Lower lobe of right lung (tissue), 2 donors: ENCODE measurements at regions not wholly inside any gene's neighbourhood (a gene's known extent, or its start where the extent isn't known, plus 50 kb on each side); places are given as distances from the start of the nearest gene placed in this dataset.

Source experiments
- ATAC-seq, 2 donors: fragments of 200-7000 bp; cut with Tn5 transposase; one replicate each; pipeline ENCODE4 v1.9.1; 2020 to 2022; ENCODE audit warnings: mild to moderate bottlenecking in 2 of 2, moderate library complexity in 2 of 2
- DNase-seq: peaks from one replicate; pipeline ENCODE4 v3.0.0-alpha.2; 2020
- H3K27ac ChIP-seq: fragments of 200-600 bp; one replicate; pipeline ENCODE4 v1.8.0; 2022
- H3K27me3 ChIP-seq: fragments of 200-600 bp; one replicate; pipeline ENCODE4 v1.8.0; 2022; ENCODE audit warnings: low read depth
- H3K36me3 ChIP-seq: fragments of 200-600 bp; one replicate; pipeline ENCODE4 v1.8.0; 2022; ENCODE audit warnings: mild to moderate bottlenecking
- H3K4me1 ChIP-seq: fragments of 200-600 bp; one replicate; pipeline ENCODE4 v1.8.0; 2022
- H3K4me3 ChIP-seq: fragments of 200-600 bp; one replicate; pipeline ENCODE4 v1.8.0; 2022; ENCODE audit warnings: mild to moderate bottlenecking
- H3K9me3 ChIP-seq: fragments of 200-600 bp; one replicate; pipeline ENCODE4 v1.8.0; 2022
- intact Hi-C: fragments of 100-400 bp; cut with DNase I; formaldehyde crosslinking; loops from one replicate; pipeline ENCODE4 v1.11.0; 2022
- TF ChIP-seq, protein P1 (sequence below): fragments of 200-600 bp; IDR thresholded peaks from one replicate; pipeline ENCODE4 v1.8.0; 2022; ENCODE audit warnings: antibody characterized with exemption, mild to moderate bottlenecking
- donor health status: DM: no; HTN: yes; CAD: no; lungs with severe emphysema.

DNA sequence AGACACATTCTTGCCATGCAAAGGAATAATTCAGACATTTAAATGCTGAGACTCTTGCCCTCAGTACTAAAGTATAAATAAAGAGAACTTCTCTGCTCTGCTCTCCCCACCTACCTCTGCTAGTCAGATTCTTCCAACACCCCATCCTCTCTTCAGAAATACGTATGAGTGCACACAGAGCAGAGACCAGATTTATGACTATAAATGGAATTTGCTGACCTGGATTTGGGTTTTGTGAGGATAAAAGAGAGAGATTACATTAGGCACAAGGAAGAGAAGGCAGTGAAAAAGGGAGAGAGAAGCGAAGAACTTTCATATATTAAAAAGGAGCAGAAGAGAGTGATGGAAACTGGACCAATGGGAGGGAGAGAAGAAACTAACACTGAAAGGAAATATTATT lies 87.6 kb upstream of the EXOC1L start:
- intact Hi-C loops, result no loop called here
- TF ChIP-seq, protein P1, sequence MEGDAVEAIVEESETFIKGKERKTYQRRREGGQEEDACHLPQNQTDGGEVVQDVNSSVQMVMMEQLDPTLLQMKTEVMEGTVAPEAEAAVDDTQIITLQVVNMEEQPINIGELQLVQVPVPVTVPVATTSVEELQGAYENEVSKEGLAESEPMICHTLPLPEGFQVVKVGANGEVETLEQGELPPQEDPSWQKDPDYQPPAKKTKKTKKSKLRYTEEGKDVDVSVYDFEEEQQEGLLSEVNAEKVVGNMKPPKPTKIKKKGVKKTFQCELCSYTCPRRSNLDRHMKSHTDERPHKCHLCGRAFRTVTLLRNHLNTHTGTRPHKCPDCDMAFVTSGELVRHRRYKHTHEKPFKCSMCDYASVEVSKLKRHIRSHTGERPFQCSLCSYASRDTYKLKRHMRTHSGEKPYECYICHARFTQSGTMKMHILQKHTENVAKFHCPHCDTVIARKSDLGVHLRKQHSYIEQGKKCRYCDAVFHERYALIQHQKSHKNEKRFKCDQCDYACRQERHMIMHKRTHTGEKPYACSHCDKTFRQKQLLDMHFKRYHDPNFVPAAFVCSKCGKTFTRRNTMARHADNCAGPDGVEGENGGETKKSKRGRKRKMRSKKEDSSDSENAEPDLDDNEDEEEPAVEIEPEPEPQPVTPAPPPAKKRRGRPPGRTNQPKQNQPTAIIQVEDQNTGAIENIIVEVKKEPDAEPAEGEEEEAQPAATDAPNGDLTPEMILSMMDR, result no peak

DNA sequence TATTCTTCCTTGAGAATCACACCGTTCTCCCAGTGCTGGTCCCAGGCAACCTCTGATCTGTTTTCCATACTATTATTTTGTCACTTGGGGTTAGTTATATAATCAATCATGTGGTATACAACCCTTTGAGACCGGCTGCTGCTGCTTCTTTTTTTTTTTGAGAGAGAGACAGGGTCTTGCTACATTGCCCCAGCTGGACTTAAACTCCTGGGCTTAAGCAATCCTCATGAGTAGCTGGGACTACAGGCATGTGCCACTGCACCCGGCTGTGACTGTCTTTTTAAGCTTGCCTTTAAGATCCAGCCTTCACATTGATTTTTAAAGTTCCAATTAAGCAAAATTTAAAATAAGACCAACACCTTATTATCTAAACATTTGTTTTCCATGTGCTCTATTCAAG lies 86.7 kb upstream of the EXOC1L start:
- Histone ChIP-seq H3K4me1 (no peaks in the 10 kb centered on the region), H3K27me3 (no peaks in the 10 kb centered on the region)

More for the DNA sequence above, 87.6 kb upstream of the EXOC1L start:
- H3K27ac ChIP-seq, result no peak overlapping the region
- H3K27me3 ChIP-seq, result no peaks in the 10 kb centered on the region
- no peak for DNase-seq
- H3K4me3 ChIP-seq, result no peak overlapping the region
- no peaks in the 10 kb centered on the region for H3K4me1 ChIP-seq
- no peaks in the 10 kb centered on the region for H3K36me3 ChIP-seq
- no peaks in the 10 kb centered on the region for H3K9me3 ChIP-seq
- ATAC-seq, result no peak

DNA sequence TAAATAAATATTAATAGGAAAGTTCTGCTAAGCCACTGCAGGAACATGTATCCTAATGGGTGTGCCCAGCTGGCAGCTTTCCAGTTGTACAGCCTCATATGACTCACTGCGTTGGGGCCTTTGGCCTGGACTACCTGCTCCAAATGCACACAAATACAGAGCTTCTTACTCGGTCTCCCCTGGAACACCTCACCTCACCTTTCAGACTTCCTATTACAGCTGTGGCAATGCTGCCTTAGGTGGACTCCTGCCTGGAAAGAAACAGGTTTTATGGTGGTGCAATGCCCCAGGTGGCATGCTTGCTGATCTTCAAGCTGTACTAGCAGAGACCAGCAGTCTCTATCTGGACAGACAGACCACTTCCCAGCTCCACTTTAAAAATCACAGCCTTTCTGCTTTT lies 85.7 kb upstream of the EXOC1L start:
- H3K4me3 ChIP-seq, result no peak overlapping the region
- H3K27ac ChIP-seq, result no peak overlapping the region
- H3K9me3 ChIP-seq, result no peaks in the 10 kb centered on the region
- H3K27me3 ChIP-seq, result no peaks in the 10 kb centered on the region
- ATAC-seq (peak; percentile 79 to 86), DNase-seq (peak; percentile 79)
- H3K36me3 ChIP-seq, result no peaks in the 10 kb centered on the region
- intact Hi-C loops, result no loop called here
- no peaks in the 10 kb centered on the region for H3K4me1 ChIP-seq
- TF ChIP-seq, protein P1, result no peak

More for the DNA sequence above, 86.7 kb upstream of the EXOC1L start:
- TF ChIP-seq, protein P1, result no peak
- DNase-seq, result no peak
- Histone ChIP-seq H3K27ac (no peak overlapping the region), H3K4me3 (no peak overlapping the region), H3K9me3 (no peaks in the 10 kb centered on the region), H3K36me3 (no peaks in the 10 kb centered on the region)
- intact Hi-C loops, result no loop called here
- no peak for ATAC-seq

DNA sequence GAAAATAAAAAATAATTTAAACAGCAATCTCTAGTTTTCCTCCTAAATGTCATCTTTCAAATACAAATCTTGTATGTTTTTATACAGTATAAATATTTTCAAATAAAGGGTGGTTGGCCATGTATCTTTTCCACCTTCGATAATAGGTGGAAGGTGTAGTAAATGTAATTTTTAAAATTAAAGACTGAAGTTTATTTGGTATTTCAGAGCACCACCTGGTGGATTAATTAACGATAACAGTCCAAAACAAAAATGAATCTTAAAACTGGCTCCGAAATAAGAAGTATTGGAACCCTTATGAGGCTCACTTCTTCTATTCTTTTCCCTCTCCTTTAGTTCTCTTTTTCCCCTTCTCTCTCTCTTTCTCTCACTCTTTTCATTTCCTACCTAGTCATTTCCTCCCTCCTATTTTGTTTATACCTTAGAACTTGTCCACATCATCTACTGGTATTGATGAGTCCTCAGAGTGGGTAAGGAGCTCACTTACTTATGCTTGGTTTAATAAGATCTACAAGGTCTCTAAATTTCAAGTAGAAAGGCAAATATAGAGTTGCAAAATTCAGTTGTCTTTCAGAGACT lies 82.9 kb upstream of the EXOC1L start:
- no peaks in the 10 kb centered on the region for H3K4me1 ChIP-seq
- TF ChIP-seq, protein P1, result peak; percentile 27
- no peaks in the 10 kb centered on the region for H3K36me3 ChIP-seq
- no peak for ATAC-seq
- no peaks in the 10 kb centered on the region for H3K27me3 ChIP-seq
- no peak overlapping the region for H3K27ac ChIP-seq
- no peak for DNase-seq
- no peaks in the 10 kb centered on the region for H3K9me3 ChIP-seq
- no peak overlapping the region for H3K4me3 ChIP-seq
- intact Hi-C loops, result no loop called here

DNA sequence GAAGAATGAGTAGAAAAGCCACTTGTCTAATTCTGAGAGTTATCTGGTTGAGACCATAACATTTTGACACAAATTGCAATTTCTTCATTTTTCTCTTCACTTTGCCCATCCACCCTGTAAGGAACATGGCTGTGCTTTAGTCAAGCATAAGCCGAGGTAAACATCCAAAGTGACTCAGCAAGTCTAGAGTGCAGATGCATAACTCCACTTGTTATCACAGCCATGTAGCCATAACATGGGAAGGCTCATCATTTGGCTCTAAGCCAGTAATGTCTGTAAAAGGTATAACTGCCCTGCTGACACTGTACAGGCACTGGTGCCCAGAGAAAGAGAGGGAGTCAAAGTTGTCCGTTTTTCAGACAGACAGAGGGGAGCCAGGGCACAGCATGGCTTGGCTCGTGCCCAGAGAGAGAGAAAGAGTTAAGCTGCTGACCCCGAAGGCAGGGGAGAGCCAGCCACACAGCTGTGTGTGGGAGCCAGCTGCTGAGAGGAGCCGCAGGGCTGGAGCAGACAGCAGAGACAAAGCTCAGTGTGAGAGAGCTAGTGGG lies 76.9 kb upstream of the EXOC1L start:
- intact Hi-C loops, result no loop called here

More for the DNA sequence above, 76.9 kb upstream of the EXOC1L start:
- no peak for ATAC-seq
- H3K27me3 ChIP-seq, result no peaks in the 10 kb centered on the region
- TF ChIP-seq, protein P1, result no peak
- no peak overlapping the region for H3K27ac ChIP-seq
- H3K4me1 ChIP-seq, result no peaks in the 10 kb centered on the region
- H3K9me3 ChIP-seq, result no peaks in the 10 kb centered on the region
- no peak overlapping the region for H3K4me3 ChIP-seq
- no peaks in the 10 kb centered on the region for H3K36me3 ChIP-seq
- DNase-seq, result no peak
